H1 (cell line): ENCODE measurements at regions not wholly inside any gene's neighbourhood (a gene's known extent, or its start where the extent isn't known, plus 50 kb on each side); places are given as distances from the start of the nearest gene placed in this dataset.

Experiments used
- BCL11A ChIP-seq, 2 experiments: IDR thresholded peaks; one replicate each; pipeline ENCODE4 v1.6.1; 2011; ENCODE audit warnings: low read depth in 2 of 2, low read length in 2 of 2, mild to moderate bottlenecking in 2 of 2
- BRCA1 ChIP-seq: IDR thresholded peaks from 2 replicates; pipeline ENCODE4 v1.6.1; 2012; ENCODE audit warnings: low read depth, low read length, improper control_type of control experiment
- NRF1 ChIP-seq: IDR thresholded peaks from 2 replicates; pipeline ENCODE4 v1.6.1; 2011; ENCODE audit warnings: mild to moderate bottlenecking, low read depth, low read length, improper control_type of control experiment
- RXRA ChIP-seq: IDR thresholded peaks from 2 replicates; pipeline ENCODE4 v1.6.1; 2011; ENCODE audit warnings: low read depth, mild to moderate bottlenecking, low read length, moderate library complexity; ENCODE audit not compliant: insufficient read depth
- SAP30 ChIP-seq: fragments of 300-600 bp; sonication (generic); IDR thresholded peaks from 2 replicates; pipeline ENCODE4 v1.7.1; 2012; ENCODE audit warnings: low read length, moderate library complexity, mild to moderate bottlenecking, inconsistent platforms; ENCODE audit not compliant: insufficient read depth, insufficient replicate concordance
- SP1 ChIP-seq: IDR thresholded peaks from 2 replicates; pipeline ENCODE4 v1.6.1; 2011; ENCODE audit warnings: low read depth, low read length
- SP2 ChIP-seq: IDR thresholded peaks from 2 replicates; pipeline ENCODE4 v1.6.1; 2012; ENCODE audit warnings: mild to moderate bottlenecking, low read length, inconsistent platforms
- TBP ChIP-seq: IDR thresholded peaks from 2 replicates; pipeline ENCODE4 v1.6.1; 2011; ENCODE audit warnings: low read depth, low read length, improper control_type of control experiment
- TF ChIP-seq, protein P1 (sequence below): fragments of 300-600 bp; sonication (generic); IDR thresholded peaks from 2 replicates; pipeline ENCODE4 v1.7.1; 2012; ENCODE audit warnings: low read length, moderate library complexity, mild to moderate bottlenecking, inconsistent platforms; ENCODE audit not compliant: insufficient replicate concordance
- TF ChIP-seq, protein P2 (sequence below): IDR thresholded peaks from 2 replicates; pipeline ENCODE4 v1.6.1; 2012; ENCODE audit warnings: inconsistent platforms

DNA sequence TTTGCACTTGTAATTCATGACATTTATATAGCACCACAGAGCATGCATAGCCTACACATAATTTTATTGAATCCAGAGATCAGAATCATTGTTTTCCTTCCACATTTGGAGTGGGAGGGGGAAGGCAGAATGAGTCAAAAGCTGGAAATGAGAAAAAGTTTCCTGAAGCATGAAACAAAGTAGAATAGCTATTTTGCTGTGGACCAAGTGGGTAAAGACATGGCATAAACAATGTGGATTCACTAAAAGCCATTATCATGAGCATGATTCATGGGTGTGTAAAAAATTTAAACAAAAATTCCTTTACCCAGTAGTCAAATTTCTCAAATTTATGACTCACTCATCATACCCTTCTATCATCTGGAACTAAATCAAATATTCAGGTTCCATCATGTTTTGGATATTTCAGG lies 97.9 kb downstream of the YIPF5 start (continued):
- TF ChIP-seq, protein P1, sequence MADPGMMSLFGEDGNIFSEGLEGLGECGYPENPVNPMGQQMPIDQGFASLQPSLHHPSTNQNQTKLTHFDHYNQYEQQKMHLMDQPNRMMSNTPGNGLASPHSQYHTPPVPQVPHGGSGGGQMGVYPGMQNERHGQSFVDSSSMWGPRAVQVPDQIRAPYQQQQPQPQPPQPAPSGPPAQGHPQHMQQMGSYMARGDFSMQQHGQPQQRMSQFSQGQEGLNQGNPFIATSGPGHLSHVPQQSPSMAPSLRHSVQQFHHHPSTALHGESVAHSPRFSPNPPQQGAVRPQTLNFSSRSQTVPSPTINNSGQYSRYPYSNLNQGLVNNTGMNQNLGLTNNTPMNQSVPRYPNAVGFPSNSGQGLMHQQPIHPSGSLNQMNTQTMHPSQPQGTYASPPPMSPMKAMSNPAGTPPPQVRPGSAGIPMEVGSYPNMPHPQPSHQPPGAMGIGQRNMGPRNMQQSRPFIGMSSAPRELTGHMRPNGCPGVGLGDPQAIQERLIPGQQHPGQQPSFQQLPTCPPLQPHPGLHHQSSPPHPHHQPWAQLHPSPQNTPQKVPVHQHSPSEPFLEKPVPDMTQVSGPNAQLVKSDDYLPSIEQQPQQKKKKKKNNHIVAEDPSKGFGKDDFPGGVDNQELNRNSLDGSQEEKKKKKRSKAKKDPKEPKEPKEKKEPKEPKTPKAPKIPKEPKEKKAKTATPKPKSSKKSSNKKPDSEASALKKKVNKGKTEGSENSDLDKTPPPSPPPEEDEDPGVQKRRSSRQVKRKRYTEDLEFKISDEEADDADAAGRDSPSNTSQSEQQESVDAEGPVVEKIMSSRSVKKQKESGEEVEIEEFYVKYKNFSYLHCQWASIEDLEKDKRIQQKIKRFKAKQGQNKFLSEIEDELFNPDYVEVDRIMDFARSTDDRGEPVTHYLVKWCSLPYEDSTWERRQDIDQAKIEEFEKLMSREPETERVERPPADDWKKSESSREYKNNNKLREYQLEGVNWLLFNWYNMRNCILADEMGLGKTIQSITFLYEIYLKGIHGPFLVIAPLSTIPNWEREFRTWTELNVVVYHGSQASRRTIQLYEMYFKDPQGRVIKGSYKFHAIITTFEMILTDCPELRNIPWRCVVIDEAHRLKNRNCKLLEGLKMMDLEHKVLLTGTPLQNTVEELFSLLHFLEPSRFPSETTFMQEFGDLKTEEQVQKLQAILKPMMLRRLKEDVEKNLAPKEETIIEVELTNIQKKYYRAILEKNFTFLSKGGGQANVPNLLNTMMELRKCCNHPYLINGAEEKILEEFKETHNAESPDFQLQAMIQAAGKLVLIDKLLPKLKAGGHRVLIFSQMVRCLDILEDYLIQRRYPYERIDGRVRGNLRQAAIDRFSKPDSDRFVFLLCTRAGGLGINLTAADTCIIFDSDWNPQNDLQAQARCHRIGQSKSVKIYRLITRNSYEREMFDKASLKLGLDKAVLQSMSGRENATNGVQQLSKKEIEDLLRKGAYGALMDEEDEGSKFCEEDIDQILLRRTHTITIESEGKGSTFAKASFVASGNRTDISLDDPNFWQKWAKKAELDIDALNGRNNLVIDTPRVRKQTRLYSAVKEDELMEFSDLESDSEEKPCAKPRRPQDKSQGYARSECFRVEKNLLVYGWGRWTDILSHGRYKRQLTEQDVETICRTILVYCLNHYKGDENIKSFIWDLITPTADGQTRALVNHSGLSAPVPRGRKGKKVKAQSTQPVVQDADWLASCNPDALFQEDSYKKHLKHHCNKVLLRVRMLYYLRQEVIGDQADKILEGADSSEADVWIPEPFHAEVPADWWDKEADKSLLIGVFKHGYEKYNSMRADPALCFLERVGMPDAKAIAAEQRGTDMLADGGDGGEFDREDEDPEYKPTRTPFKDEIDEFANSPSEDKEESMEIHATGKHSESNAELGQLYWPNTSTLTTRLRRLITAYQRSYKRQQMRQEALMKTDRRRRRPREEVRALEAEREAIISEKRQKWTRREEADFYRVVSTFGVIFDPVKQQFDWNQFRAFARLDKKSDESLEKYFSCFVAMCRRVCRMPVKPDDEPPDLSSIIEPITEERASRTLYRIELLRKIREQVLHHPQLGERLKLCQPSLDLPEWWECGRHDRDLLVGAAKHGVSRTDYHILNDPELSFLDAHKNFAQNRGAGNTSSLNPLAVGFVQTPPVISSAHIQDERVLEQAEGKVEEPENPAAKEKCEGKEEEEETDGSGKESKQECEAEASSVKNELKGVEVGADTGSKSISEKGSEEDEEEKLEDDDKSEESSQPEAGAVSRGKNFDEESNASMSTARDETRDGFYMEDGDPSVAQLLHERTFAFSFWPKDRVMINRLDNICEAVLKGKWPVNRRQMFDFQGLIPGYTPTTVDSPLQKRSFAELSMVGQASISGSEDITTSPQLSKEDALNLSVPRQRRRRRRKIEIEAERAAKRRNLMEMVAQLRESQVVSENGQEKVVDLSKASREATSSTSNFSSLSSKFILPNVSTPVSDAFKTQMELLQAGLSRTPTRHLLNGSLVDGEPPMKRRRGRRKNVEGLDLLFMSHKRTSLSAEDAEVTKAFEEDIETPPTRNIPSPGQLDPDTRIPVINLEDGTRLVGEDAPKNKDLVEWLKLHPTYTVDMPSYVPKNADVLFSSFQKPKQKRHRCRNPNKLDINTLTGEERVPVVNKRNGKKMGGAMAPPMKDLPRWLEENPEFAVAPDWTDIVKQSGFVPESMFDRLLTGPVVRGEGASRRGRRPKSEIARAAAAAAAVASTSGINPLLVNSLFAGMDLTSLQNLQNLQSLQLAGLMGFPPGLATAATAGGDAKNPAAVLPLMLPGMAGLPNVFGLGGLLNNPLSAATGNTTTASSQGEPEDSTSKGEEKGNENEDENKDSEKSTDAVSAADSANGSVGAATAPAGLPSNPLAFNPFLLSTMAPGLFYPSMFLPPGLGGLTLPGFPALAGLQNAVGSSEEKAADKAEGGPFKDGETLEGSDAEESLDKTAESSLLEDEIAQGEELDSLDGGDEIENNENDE: no peak
- no peak for TF ChIP-seq SP1
- TF ChIP-seq SP2: no peak
- TF ChIP-seq BCL11A (IDR thresholded peaks at IDR 0.05; ENCODE audit: low read depth in 2 of 2, low read length in 2 of 2): no peak
- no peak for TF ChIP-seq BRCA1
- no peak for TF ChIP-seq NRF1
- TF ChIP-seq RXRA: no peak
- no peak for TF ChIP-seq SAP30
- TF ChIP-seq TBP: no peak
- TF ChIP-seq, protein P2, sequence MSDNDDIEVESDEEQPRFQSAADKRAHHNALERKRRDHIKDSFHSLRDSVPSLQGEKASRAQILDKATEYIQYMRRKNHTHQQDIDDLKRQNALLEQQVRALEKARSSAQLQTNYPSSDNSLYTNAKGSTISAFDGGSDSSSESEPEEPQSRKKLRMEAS: no peak
